ENCODE measurements at regions not wholly inside any gene's neighbourhood (a gene's known extent, or its start where the extent isn't known, plus 50 kb on each side); places are given as distances from the start of the nearest gene placed in this dataset.

DNA sequence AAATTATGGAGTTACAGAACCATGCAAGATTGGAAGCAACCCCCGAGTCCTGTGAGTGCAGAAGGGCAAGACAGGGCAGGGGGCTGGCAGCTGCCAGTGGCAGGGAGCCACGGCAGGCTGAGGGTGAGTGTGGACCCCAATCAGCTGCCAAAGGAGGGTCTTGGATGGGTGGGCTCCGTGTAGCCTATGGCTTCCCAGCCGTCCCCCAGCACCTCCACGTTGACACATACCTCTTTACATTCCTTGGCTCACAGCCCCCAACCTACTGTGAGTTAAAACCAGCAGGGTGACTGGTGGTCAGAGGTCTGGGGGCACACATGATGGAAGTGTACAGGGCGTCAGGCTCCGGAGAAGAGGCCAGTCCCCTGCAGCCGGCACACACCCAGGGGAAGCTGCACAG, 60.9 kb upstream of the SALL3 start:
- CTCF ChIA-PET (ENCODE audit: low intra/inter-chr PET ratio, low total read pairs): no interaction called here

More for the DNA sequence above, 60.9 kb upstream of the SALL3 start:
- BruUV-seq (replicated peaks): no TSS peak
- H3K9ac ChIP-seq (ENCODE audit: insufficient read depth, low read depth, low read length): no peak overlapping the region
- POLR2A ChIA-PET: no interaction called here
- H3K9me3 ChIP-seq (ENCODE audit: low read length): no peaks in the 10 kb centered on the region
- H3K4me3 ChIP-seq (replicated peaks in 1 of 3; ENCODE audit: insufficient read depth in 1 of 3, low read depth in 2 of 3, low read length in 3 of 3): no peak overlapping the region
- no peaks in the 10 kb centered on the region for H3K4me1 ChIP-seq (ENCODE audit: insufficient read depth, low read length)
- peaks cover 0 to 12% of the 10 kb centered on the region in 2 experiments; a peak in 4 of 5 replicates for H3K27me3 ChIP-seq (ENCODE audit: control insufficient read depth in 1 of 2, insufficient read depth in 2 of 2, low read length in 2 of 2)
- DNase-seq (ENCODE audit: low spot score) (no peak), ATAC-seq (no peak), FAIRE-seq (no peak)
- whole genome bisulfite sequencing (ENCODE audit: low lambda C conversion rate): 7% methylated on average over 4 of the region's 8 CpGs
- H2AFZ ChIP-seq (ENCODE audit: low read length): no peak overlapping the region
- in situ Hi-C loops (cut with HindIII; ENCODE audit: extremely low pct_ligation_motif_present, low pct_unique_long_range_greater_than_20kb) (no loop called here), intact Hi-C loops (cut with micrococcal nuclease; ENCODE audit: unreplicated experiment) (no loop called here)
- H3K79me2 ChIP-seq (ENCODE audit: insufficient read depth, low read length): no peaks in the 10 kb centered on the region
- H4K20me1 ChIP-seq (ENCODE audit: insufficient read depth, low read length): no peaks in the 10 kb centered on the region; the same call in 1 of the 2 replicates
- TF ChIP-seq NBN (conservative IDR thresholded peaks at IDR 0.05): no peak
- no peak for TF ChIP-seq XRCC5 (optimal IDR thresholded peaks at IDR 0.05; ENCODE audit: low read length)
- no peak for TF ChIP-seq FOXA1 (IDR thresholded peaks at IDR 0.05)
- TF ChIP-seq FOXA1 (CRISPR knock-in tag; IDR thresholded peaks at IDR 0.05): no peak
- TF ChIP-seq, protein P1, sequence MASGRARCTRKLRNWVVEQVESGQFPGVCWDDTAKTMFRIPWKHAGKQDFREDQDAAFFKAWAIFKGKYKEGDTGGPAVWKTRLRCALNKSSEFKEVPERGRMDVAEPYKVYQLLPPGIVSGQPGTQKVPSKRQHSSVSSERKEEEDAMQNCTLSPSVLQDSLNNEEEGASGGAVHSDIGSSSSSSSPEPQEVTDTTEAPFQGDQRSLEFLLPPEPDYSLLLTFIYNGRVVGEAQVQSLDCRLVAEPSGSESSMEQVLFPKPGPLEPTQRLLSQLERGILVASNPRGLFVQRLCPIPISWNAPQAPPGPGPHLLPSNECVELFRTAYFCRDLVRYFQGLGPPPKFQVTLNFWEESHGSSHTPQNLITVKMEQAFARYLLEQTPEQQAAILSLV (CRISPR knock-in tag; IDR thresholded peaks at IDR 0.05; ENCODE audit: borderline replicate concordance): no peak
- no peak for TF ChIP-seq IRF2 (CRISPR knock-in tag; IDR thresholded peaks at IDR 0.05)
- no peak for TF ChIP-seq GABPB1 (CRISPR knock-in tag; IDR thresholded peaks at IDR 0.05)
- TF ChIP-seq ZNF34 (CRISPR knock-in tag; IDR thresholded peaks at IDR 0.05; ENCODE audit: borderline replicate concordance): no peak
- TF ChIP-seq ZMYM2 (CRISPR knock-in tag; IDR thresholded peaks at IDR 0.05): no peak
- TF ChIP-seq ZNF883 (CRISPR knock-in tag; IDR thresholded peaks at IDR 0.05; ENCODE audit: not compliant biosample characterization): no peak
- no peak for TF ChIP-seq IKZF5 (CRISPR knock-in tag; IDR thresholded peaks at IDR 0.05)
- TF ChIP-seq ZNF12 (CRISPR knock-in tag; IDR thresholded peaks at IDR 0.05): no peak
- no peak for TF ChIP-seq EZH2 (conservative IDR thresholded peaks at IDR 0.05; ENCODE audit: low read depth, low read length)
- no peak for TF ChIP-seq PAF1 (CRISPR knock-in tag; IDR thresholded peaks at IDR 0.05)
- no peak for TF ChIP-seq ETV5 (CRISPR knock-in tag; IDR thresholded peaks at IDR 0.05; ENCODE audit: borderline replicate concordance)
- no peak for TF ChIP-seq ARID5B (CRISPR knock-in tag; IDR thresholded peaks at IDR 0.05)
- TF ChIP-seq ZNF558 (CRISPR knock-in tag; IDR thresholded peaks at IDR 0.05; ENCODE audit: borderline replicate concordance): no peak
- no peak for TF ChIP-seq SP140L (CRISPR knock-in tag; IDR thresholded peaks at IDR 0.05; ENCODE audit: borderline replicate concordance)
- no peak for TF ChIP-seq ZNF282 (IDR thresholded peaks at IDR 0.05; ENCODE audit: partially characterized antibody)
- H3K4me2 ChIP-seq (ENCODE audit: low read depth, low read length): no peak overlapping the region
- no peaks in the 10 kb centered on the region for H3K36me3 ChIP-seq (replicated peaks in 1 of 2; ENCODE audit: control insufficient read depth in 1 of 2, insufficient read depth in 2 of 2, low read length in 2 of 2)
- no peak overlapping the region for H3K27ac ChIP-seq (ENCODE audit: extremely low read length, insufficient read depth, low read length)

Data from HepG2 (cell line).